Heart right ventricle (tissue), 16 donors: ENCODE measurements at regions not wholly inside any gene's neighbourhood (a gene's known extent, or its start where the extent isn't known, plus 50 kb on each side); places are given as distances from the start of the nearest gene placed in this dataset.

Experiments
- ATAC-seq, 8 donors: fragments of 200-7000 bp; cut with Tn5 transposase; one replicate each; pipeline ENCODE4 v1.9.1; 2020; ENCODE audit warnings: mild to moderate bottlenecking in 8 of 8, moderate library complexity in 8 of 8, moderate number of reproducible peaks in 1 of 8
- DNase-seq, 2 donors: peaks; one replicate each; pipeline ENCODE4 v3.0.0-alpha.2; 2020
- H3K27ac ChIP-seq, 10 donors: fragments of 200-600 bp; sonication (generic) in 2 of 10; one replicate each; pipeline versions ENCODE4 v1.5.0 to v1.8.0; 2020 to 2022; ENCODE audit warnings: mild to moderate bottlenecking in 3 of 10
- H3K27me3 ChIP-seq, 7 donors: fragments of 200-600 bp; one replicate each; pipeline ENCODE4 v1.8.0; 2021 to 2022; ENCODE audit warnings: mild to moderate bottlenecking in 2 of 7
- H3K36me3 ChIP-seq, 9 donors: fragments of 200-600 bp; sonication (generic) in 1 of 9; one replicate each; pipeline versions ENCODE4 v1.5.0 to v1.8.0; 2020 to 2022; ENCODE audit warnings: mild to moderate bottlenecking in 2 of 9
- H3K4me1 ChIP-seq, 9 donors: fragments of 200-600 bp; sonication (generic) in 1 of 9; one replicate each; pipeline versions ENCODE4 v1.5.0 to v1.8.0; 2020 to 2022; ENCODE audit warnings: mild to moderate bottlenecking in 4 of 9
- H3K4me3 ChIP-seq, 10 donors: fragments of 200-600 bp; sonication (generic) in 2 of 10; one replicate each; pipeline versions ENCODE4 v1.5.0 to v1.8.0; 2020 to 2022; ENCODE audit warnings: mild to moderate bottlenecking in 7 of 10, moderate library complexity in 2 of 10
- H3K9me3 ChIP-seq, 11 donors: fragments of 200-600 bp in 10 of 11; sonication (generic) in 2 of 11; one replicate each; pipeline versions ENCODE4 v1.5.0 to v1.8.0; 2013 to 2022; ENCODE audit warnings: mild to moderate bottlenecking in 2 of 11, control low read depth in 1 of 11, moderate library complexity in 1 of 11
- WGBS, 2 donors: extraction: QIAGEN DNeasy Blood & Tissue Kit; methylation state at CpG; one replicate each; pipeline ENCODE4 v1.1.7; 2013; ENCODE audit warnings: inconsistent platforms in 1 of 2; 5-methylcytosine and 5-hydroxymethylcytosine counted together
- intact Hi-C, 10 donors: fragments of 100-400 bp; cut with DNase I; formaldehyde crosslinking; loops; one replicate each; pipeline versions ENCODE4 v1.11.1 to v1.14.2; 2022
- TF ChIP-seq, protein P1 (sequence below), 9 donors: fragments of 200-600 bp; sonication (generic) in 2 of 9; IDR thresholded peaks; one replicate each; pipeline versions ENCODE4 v1.5.0 to v1.8.0; 2021 to 2022; ENCODE audit warnings: antibody characterized with exemption in 9 of 9, mild to moderate bottlenecking in 5 of 9, moderate library complexity in 1 of 9
- donor health status: Arrhythmogenic right ventricular cardiomyopathy.
- donor health status: ischemic (EF 13 %, LVEDD 7.1; RV severe dilation, severe dysfunction).
- donor health status: healthy with polysubstance abuse.
- donor health status: DM: no; HTN: yes; CAD: no.
- donor health status: DM: no; HTN: no; CAD: no.
- donor health status: ischemic (EF 25% LVEDD 6.9; RV normal size, moderate dysfunction).
- donor health status: ischemic (EF 25% LVEDD 5.7; RV mildly dilated, moderate dysfunction).
- donor health status: healthy.
- donor health status: DM: yes; HTN: yes; CAD: no.
- donor health status: Ischemic cardiomyopathy.
- donor health status: ischemic (EF 35%, LVEDD 5.7; RV mildly dilated, moderate dysfunction).
- donor health status: nonischemic (EF 11% LVEDD 7.7; RV severe dilation, severe dysfunction).
- donor health status: DM: yes; HTN: yes; CAD: no.
- donor health status: PGD.
- donor health status: ischemic (EF 29% LVEDD 5.4; RV normal size, mild dysfunction).
- donor health status: nonischemic (EF 23%, LVEDD 6.1; RV moderate dilation, normal function).

DNA sequence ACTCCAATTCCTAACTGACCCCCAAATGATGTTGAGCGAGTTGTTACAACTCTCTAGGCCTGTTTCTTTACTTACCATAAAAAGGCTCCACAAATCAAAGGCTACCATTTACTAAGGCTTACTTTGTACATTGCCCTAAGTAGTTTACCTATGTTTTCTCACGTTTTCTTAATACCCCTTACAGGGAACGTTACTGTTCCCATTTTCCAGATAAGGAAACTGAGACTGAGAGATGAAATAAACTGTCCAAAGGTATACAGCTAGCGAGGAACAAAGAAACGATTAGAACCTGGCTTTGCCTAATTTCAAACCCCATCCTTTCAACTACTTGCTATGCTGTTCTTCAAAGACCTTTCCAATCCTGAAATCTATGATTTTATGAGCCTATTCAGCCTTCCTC is 74.8 kb upstream of the SPTBN1 start:
- Histone ChIP-seq H3K36me3 (no peaks in the 10 kb centered on the region), H3K27me3 (no peaks in the 10 kb centered on the region), H3K9me3 (no peaks in the 10 kb centered on the region), H3K4me1 (peaks cover 0 to 45% (median 13%) of the 10 kb centered on the region in 9 donors), H3K27ac (peak overlapping the region in 4 of 10 donors; percentile 9 to 61 (median 14)), H3K4me3 (no peak overlapping the region)
- intact Hi-C loops, result loop anchor here in 2 of 10 donors (5.0 to 10.0 kb wide), 2 partner anchors 46 to 99 kb away; a partner anchor contains a TSS
- WGBS, 2 donors, result 94 to 96% methylated on average over 5 of the region's 5 CpGs
- ATAC-seq (no peak), DNase-seq (no peak)
- TF ChIP-seq, protein P1, sequence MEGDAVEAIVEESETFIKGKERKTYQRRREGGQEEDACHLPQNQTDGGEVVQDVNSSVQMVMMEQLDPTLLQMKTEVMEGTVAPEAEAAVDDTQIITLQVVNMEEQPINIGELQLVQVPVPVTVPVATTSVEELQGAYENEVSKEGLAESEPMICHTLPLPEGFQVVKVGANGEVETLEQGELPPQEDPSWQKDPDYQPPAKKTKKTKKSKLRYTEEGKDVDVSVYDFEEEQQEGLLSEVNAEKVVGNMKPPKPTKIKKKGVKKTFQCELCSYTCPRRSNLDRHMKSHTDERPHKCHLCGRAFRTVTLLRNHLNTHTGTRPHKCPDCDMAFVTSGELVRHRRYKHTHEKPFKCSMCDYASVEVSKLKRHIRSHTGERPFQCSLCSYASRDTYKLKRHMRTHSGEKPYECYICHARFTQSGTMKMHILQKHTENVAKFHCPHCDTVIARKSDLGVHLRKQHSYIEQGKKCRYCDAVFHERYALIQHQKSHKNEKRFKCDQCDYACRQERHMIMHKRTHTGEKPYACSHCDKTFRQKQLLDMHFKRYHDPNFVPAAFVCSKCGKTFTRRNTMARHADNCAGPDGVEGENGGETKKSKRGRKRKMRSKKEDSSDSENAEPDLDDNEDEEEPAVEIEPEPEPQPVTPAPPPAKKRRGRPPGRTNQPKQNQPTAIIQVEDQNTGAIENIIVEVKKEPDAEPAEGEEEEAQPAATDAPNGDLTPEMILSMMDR (IDR thresholded peaks at IDR 0.05), result no peak

- no peaks in the 10 kb centered on the region for H3K36me3 ChIP-seq
- intact Hi-C loops, result loop anchor here in 2 of 10 donors (5.0 to 10.0 kb wide), 2 partner anchors 48 to 100 kb away; a partner anchor contains a TSS
- TF ChIP-seq, protein P1 (IDR thresholded peaks at IDR 0.05), result no peak
- no peaks in the 10 kb centered on the region for H3K9me3 ChIP-seq
- H3K4me3 ChIP-seq, result no peak overlapping the region
- peaks cover under 1 to 58% (median 20%) of the 10 kb centered on the region in 9 donors for H3K4me1 ChIP-seq
- no peaks in the 10 kb centered on the region for H3K27me3 ChIP-seq
- DNase-seq (no peak), ATAC-seq (no peak)
- 98% methylated on average over 4 of the region's 4 CpGs for WGBS, 2 donors
- no peak overlapping the region for H3K27ac ChIP-seq
These were observed 73.5 kb upstream of the SPTBN1 start for GRCh38 chr2:54382601-54383000.

- ATAC-seq, result no peak
- intact Hi-C loops, result loop anchor here in 2 of 10 donors (5.0 to 10.0 kb wide), 2 partner anchors 50 to 102 kb away; a partner anchor contains a TSS
- DNase-seq, result no peak
- Histone ChIP-seq H3K4me1 (peaks cover 4 to 59% (median 37%) of the 10 kb centered on the region in 9 donors), H3K4me3 (no peak overlapping the region), H3K36me3 (no peaks in the 10 kb centered on the region), H3K9me3 (no peaks in the 10 kb centered on the region), H3K27ac (peak overlapping the region in 9 of 10 donors; percentile 0 to 95 (median 82)), H3K27me3 (no peaks in the 10 kb centered on the region)
- 78 to 83% methylated on average over 11 of the region's 11 CpGs for WGBS, 2 donors
- TF ChIP-seq, protein P1 (IDR thresholded peaks at IDR 0.05), result no peak
These were observed 71.6 kb upstream of the SPTBN1 start for GRCh38 chr2:54384301-54385203.

DNA sequence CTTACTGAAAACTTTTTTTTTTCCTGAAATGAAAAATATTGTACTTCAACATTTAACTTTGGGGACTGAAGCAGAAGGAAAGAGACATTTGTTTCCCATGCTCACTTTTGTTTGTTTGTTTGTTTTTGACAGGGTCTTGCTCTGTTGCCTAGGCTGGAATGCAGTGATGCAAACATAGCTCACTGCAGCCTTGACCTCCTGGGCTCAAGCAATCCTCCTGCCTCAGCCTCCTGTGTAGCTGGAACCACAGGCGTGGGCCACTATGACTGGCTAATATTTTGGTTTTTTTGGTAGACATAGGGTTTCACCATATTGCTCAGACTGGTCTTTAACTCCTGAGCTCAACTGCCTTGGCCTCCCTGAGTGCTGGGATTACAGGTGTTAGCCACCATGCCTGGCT is 70.9 kb upstream of the SPTBN1 start:
- no peaks in the 10 kb centered on the region for H3K27me3 ChIP-seq
- H3K27ac ChIP-seq, result peak overlapping the region in 9 of 10 donors; percentile 0 to 95 (median 82)
- peaks cover 4 to 65% (median 42%) of the 10 kb centered on the region in 9 donors for H3K4me1 ChIP-seq
- H3K9me3 ChIP-seq, result no peaks in the 10 kb centered on the region
- H3K4me3 ChIP-seq, result no peak overlapping the region
- TF ChIP-seq, protein P1 (IDR thresholded peaks at IDR 0.05), result no peak
- DNase-seq (no peak), ATAC-seq (no peak)
- intact Hi-C loops, result loop anchor here in 1 of 10 donors (10.0 kb wide), 1 partner anchor 50 kb away; a partner anchor contains a TSS
- 91% methylated on average over 1 of the region's 1 CpG for WGBS, 2 donors
- no peaks in the 10 kb centered on the region for H3K36me3 ChIP-seq
